NCI-H2171 (cell line): ENCODE measurements at regions not wholly inside any gene's neighbourhood (a gene's known extent, or its start where the extent isn't known, plus 50 kb on each side); places are given as distances from the start of the nearest gene placed in this dataset.

ENCODE experiments used
- DNase-seq: peaks from one replicate; lab custom pipeline; 2025; lab: John Stamatoyannopoulos, UW

GRCh38 chr7:46237466-46237865 lies 316.4 kb upstream of the IGFBP3 start:
- no peak for DNase-seq

- no peak for DNase-seq
Measured at GRCh38 chr7:46233585-46234329, 312.7 kb upstream of the IGFBP3 start.

- no peak for DNase-seq
Measured at GRCh38 chr7:46230990-46231305, 309.9 kb upstream of the IGFBP3 start.

GRCh38 chr7:46230298-46230989 lies 309.4 kb upstream of the IGFBP3 start:
- no peak for DNase-seq

GRCh38 chr7:46229409-46229808 lies 308.3 kb upstream of the IGFBP3 start:
- no peak for DNase-seq

GRCh38 chr7:46226860-46227259 lies 305.8 kb upstream of the IGFBP3 start:
- DNase-seq: no peak

- DNase-seq: no peak
Measured at GRCh38 chr7:46224363-46224762, 303.3 kb upstream of the IGFBP3 start.

GRCh38 chr7:46220066-46220630 lies 299.1 kb upstream of the IGFBP3 start:
- no peak for DNase-seq

- no peak for DNase-seq
Measured at GRCh38 chr7:46218461-46219200, 297.6 kb upstream of the IGFBP3 start.

- no peak for DNase-seq
Measured at GRCh38 chr7:46215987-46216567, 295.0 kb upstream of the IGFBP3 start.

GRCh38 chr7:46214526-46214925 lies 293.5 kb upstream of the IGFBP3 start:
- DNase-seq: no peak

GRCh38 chr7:46213154-46213537 lies 292.1 kb upstream of the IGFBP3 start:
- no peak for DNase-seq

GRCh38 chr7:46212425-46213153 lies 291.5 kb upstream of the IGFBP3 start:
- DNase-seq: no peak

- no peak for DNase-seq
Measured at GRCh38 chr7:46210467-46210866, 289.4 kb upstream of the IGFBP3 start.

GRCh38 chr7:46209611-46210388 lies 288.7 kb upstream of the IGFBP3 start:
- DNase-seq: no peak

- no peak for DNase-seq
Measured at GRCh38 chr7:46208635-46209525, 287.8 kb upstream of the IGFBP3 start.

- DNase-seq: no peak
Measured at GRCh38 chr7:46207931-46208634, 287.0 kb upstream of the IGFBP3 start.

- no peak for DNase-seq
Measured at GRCh38 chr7:46206476-46207060, 285.5 kb upstream of the IGFBP3 start.

- no peak for DNase-seq
Measured at GRCh38 chr7:46205478-46205877, 284.4 kb upstream of the IGFBP3 start.
